GM18951 (cell line): ENCODE measurements at regions not wholly inside any gene's neighbourhood (a gene's known extent, or its start where the extent isn't known, plus 50 kb on each side); places are given as distances from the start of the nearest gene placed in this dataset.
"Not testable (repeated sequence)": the region's sequence is repeated elsewhere in the genome, so short reads cannot be mapped to it uniquely, and the experiment has no call there.

ENCODE experiments used
- POLR2A ChIP-seq: IDR thresholded peaks from 4 replicates; pipeline ENCODE4 v1.6.1; 2011; ENCODE audit warnings: mild to moderate bottlenecking; ENCODE audit not compliant: insufficient read length, insufficient read depth; ENCODE audit errors: extremely low read depth
- in situ Hi-C: fragments of 300-500 bp; cut with MboI; formaldehyde crosslinking; loops from one replicate; pipeline ENCODE4 v1.12.0; 2022; ENCODE audit warnings: low sequenced_read_pairs, mixed read lengths, inconsistent platforms; ENCODE audit not compliant: unreplicated experiment

DNA sequence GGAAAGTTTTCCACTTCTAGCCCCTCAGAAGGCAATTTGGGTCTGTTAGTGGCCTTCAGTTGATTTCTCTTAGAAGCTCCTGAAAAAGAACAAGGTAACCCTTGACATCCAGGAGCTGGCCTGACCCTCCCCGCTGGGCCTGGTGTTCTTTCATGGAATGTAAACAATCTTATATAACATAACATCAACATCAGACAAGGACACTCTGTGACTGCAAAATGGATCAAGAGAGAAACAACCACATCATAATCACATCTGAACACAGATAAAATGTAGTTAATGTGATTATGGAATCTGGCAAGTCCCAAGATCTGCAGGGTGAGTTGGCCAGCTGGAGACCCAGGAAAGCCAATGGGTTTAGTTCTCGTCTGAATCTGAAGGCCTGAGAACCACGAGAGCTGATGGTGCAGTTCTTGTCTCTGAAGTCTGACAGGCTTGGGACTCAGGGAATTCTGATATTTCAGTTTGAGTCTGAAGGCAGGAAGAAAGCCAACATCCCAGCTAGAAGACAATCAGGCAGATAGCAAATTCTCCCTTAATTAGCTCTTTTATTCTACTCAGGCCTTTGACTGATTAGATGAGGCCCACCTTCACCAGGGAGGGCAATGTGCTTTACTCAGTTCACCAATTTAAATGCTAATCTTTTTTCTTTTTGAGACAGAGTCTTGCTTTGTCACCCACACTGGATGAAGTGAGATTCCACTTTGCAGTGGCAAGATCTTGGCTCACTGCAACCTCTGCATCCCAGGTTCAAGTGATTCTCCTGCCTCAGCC is 91.4 kb upstream of the NAMPT start:
- TF ChIP-seq POLR2A = no peak
- in situ Hi-C loops = no loop called here

- in situ Hi-C loops = no loop called here
Measured at GRCh38 chr7:106375499-106375898, 90.7 kb upstream of the NAMPT start.

DNA sequence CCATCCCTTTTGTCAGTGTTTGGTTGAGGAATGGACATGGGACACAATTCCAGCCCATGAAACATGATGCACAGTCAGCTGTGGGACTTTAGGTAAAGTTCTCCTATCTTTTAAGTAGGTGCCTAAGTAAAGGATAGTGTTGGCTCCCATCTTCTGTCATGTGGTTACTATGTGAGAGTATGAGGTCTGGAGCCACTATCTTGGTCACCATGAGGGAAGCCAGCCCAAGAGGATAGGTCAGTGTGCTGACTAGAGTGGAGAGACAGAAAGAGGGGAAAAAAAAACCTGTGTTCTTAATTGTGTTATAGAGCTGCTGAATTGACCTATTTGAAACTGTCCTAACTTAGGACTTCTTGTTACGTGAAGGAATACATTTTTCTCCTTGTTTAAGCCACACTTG is 89.7 kb upstream of the NAMPT start:
- in situ Hi-C loops = no loop called here
- no peak for TF ChIP-seq POLR2A

More at GRCh38 chr7:106375499-106375898, 90.7 kb upstream of the NAMPT start:
- TF ChIP-seq POLR2A = no peak

- TF ChIP-seq POLR2A = no peak
- in situ Hi-C loops = no loop called here
Measured at GRCh38 chr7:106372595-106373318, 88.0 kb upstream of the NAMPT start.

- TF ChIP-seq POLR2A = no peak
- in situ Hi-C loops = no loop called here
Measured at GRCh38 chr7:106372126-106372525, 87.3 kb upstream of the NAMPT start.

DNA sequence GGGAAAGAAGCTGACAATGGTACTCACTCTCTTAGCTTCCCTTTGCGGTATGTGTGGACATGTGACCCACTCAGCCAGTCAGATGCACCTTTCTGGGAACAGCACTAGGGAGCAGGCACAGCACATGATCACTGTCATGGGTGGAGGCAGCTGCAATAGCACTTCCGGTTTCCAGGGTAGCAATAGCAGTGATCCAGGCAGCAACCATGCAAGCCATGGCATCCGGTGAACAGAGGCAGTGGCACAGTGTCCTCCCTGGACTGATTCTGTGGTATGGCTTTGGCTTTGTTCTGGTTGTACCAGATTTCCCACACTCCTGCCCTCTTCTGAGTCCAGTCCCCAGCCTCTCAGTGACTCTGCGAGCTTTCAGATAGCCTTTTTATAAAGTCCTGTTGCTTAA is 86.8 kb upstream of the NAMPT start:
- no peak for TF ChIP-seq POLR2A
- in situ Hi-C loops = no loop called here

DNA sequence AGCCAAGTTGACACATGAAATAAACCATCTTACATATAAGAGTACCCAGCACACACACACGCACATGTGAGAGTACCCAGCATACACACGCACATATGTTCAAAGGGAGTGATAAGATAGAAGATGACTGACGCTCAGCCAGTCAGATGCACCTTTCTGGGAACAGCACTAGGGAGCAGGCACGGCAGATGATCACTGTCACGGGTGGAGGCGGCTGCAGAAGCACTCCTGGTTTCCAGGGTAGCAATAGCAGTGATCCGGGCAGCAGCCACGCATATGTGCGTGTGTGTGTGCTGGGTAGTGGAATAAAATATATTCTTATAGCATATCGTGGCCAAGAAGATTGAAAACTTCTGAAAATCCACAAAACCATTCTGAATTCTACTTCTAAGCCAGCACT is 85.8 kb upstream of the NAMPT start:
- in situ Hi-C loops = no loop called here
- no peak for TF ChIP-seq POLR2A

- in situ Hi-C loops = no loop called here
Measured at GRCh38 chr7:106369816-106370215, 85.0 kb upstream of the NAMPT start.

DNA sequence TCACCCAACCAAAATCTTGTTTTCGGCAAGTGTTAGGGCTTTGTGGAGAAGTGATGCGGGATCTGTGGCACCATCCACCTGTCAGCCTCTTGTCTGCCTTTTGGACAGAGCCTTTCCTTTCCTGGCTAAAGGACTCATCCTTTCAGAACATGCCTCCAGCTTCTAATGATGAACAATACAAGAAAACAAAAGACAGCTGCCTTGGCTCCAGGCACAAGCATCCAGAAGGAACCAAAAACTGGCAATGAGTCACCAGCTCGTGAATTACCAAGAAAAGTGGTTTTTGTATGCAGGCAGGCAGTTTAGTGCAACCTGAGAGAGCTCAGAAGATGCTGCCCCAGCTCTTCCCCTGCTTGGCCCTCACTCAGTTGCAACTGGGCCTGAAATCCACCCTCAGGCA is 84.6 kb upstream of the NAMPT start:
- in situ Hi-C loops = no loop called here
- no peak for TF ChIP-seq POLR2A

More at GRCh38 chr7:106369816-106370215, 85.0 kb upstream of the NAMPT start:
- no peak for TF ChIP-seq POLR2A

DNA sequence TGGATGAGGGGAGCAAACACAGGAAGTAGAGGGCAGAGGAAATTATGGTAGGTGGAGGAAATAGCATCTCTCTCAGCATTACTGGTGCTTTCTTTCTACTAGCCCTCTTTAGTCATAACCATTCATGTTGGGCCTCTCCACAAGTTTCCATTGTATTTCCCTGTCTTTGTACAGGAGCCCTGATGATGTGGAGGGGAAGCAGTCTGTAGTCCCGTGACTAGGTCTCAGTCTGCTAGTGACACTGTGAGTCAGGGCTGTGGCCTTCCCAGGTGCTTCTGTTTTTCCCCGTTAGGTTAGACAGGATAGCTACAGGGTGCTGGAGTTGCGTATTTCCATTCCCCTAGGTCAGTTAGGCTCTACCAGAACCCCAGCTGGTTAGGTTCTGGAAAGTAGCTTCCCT is 82.9 kb upstream of the NAMPT start:
- TF ChIP-seq POLR2A = no peak
- in situ Hi-C loops = no loop called here

- in situ Hi-C loops = no loop called here
- TF ChIP-seq POLR2A = no peak
Measured at GRCh38 chr7:106367018-106367420, 82.2 kb upstream of the NAMPT start.

- no peak for TF ChIP-seq POLR2A
- in situ Hi-C loops = no loop called here
Measured at GRCh38 chr7:106365252-106366005, 80.6 kb upstream of the NAMPT start.

DNA sequence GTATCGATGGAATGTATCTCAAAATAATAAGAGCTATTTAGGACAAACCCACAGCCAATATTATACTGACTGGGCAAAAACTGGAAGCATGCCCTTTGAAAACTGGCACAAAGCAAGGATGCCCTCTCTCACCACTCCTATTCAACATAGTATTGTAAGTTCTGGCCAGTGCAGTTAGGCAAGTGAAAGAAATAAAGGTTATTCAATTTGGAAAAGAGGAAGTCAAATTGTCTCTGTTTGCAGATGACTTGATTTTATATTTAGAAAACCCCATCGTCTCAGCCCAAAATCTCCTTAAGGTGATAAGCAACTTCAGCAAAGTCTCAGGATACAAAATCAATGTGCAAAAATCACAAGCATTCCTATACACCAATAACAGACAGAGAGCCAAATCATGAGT is 77.7 kb upstream of the NAMPT start:
- in situ Hi-C loops = not testable (repeated sequence)

DNA sequence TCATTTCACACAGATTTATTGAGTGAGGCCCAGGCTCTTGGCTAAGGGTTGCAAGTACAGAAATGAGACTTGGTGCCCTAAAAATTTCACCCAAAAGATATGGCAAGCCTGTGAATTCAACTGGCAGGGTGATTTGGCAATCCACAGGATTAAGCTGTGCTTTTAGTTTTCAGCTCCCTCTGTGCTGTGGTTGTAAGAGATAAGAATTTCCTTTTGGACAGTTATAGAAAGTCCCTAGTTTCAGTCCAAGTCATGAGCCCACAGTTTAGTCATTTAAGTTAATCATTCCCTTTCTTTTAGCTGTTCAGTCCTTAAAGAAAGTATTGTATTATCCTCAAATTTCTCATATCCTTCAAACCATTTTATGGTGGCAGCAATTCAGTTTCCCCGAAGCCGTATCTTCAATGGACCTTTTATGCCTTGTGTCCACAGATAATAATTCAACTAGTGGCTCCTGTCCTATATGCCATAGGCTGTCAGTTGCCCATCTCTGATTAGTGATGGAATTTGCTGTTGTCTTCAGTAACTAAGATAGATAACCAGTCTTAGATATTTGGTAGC is 73.4 kb upstream of the NAMPT start:
- no peak for TF ChIP-seq POLR2A
- in situ Hi-C loops = no loop called here

DNA sequence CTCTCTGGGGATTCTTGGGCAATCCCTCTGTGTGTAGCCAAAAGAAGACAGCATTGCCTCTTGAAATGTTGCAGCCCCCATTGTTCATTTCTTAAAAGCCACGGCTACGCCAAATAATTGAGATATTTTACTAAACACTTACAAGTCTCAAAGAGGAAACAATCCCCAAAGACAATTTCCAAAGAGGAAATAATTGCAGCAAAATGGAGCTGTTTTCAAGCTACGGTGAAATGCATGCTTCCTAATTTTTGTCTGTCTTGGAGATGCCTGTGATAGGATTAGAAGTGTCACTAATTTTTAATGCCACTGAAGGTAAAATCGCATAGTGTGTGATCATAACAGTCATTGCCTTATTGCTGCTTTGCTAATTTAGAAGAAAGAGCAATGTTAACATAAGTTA is 72.9 kb upstream of the NAMPT start:
- in situ Hi-C loops = no loop called here

More for the DNA sequence above, 72.9 kb upstream of the NAMPT start:
- no peak for TF ChIP-seq POLR2A
